ENCODE measurements at regions not wholly inside any gene's neighbourhood (a gene's known extent, or its start where the extent isn't known, plus 50 kb on each side); places are given as distances from the start of the nearest gene placed in this dataset.

DNA sequence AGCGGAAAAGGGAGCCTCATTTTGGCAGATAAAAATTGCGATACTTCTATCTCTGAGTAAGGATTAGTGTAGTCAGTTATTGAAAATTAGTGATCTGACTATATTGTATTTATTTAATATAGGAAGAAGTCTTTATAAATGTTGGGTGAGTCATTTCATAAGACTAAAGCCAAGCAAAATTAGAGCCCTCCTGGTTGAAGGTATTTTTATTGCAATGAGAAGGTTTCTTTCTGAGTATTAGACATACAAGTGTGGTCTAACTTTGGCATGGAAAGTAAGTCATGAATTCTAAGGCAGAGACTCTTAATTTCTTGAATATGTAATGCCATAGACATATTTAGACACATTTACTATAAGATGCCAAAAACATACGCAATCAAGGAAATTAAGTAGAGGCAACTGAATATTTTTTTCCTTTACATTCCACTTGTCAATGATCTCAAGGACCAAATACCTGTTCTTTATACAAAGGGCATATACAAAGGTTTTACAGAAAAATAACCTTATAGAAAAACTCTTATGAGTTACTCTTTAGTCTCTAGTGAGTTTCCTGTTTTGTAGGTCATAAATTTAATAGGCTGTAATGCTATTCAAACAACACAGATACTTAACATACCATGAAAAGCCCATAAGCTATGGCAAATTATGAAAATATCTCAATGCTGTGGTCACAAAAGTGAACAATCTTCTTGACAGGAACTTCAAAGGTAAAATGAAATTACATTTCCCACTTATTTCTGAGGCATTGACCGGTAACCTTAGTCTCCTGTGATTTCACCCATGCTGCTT, 156.6 kb upstream of the BTG1 start:
- TF ChIP-seq GATA3 (IDR thresholded peaks at IDR 0.05; ENCODE audit: low read depth, low read length) = no peak

DNA sequence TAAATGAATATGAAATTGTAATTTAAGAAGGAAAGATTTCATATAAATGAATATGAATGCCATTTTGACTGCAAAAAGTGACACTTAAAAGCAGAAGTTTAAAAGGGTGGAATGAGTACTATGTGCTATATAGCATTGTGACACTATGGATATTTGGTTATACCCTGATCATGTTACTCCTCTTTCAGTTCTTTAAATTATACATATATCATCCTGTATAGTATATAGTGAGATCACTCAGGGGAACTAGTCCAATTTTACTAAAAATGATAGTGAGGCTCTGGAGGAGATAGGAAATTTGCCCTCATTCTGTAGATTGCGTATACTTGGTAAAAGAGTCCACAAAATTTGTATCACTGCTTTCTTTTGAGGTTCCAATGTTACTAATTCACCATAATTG, 155.7 kb upstream of the BTG1 start:
- no peak for TF ChIP-seq GATA2 (IDR thresholded peaks at IDR 0.05; ENCODE audit: low read depth, low read length)
- TF ChIP-seq GATA3 (IDR thresholded peaks at IDR 0.05; ENCODE audit: low read depth, low read length) = no peak

- TF ChIP-seq GATA2 (IDR thresholded peaks at IDR 0.05; ENCODE audit: low read depth, low read length) = no peak
- no peak for TF ChIP-seq GATA3 (IDR thresholded peaks at IDR 0.05; ENCODE audit: low read depth, low read length)
Measured at GRCh38 chr12:92300777-92301176, 155.1 kb upstream of the BTG1 start.

DNA sequence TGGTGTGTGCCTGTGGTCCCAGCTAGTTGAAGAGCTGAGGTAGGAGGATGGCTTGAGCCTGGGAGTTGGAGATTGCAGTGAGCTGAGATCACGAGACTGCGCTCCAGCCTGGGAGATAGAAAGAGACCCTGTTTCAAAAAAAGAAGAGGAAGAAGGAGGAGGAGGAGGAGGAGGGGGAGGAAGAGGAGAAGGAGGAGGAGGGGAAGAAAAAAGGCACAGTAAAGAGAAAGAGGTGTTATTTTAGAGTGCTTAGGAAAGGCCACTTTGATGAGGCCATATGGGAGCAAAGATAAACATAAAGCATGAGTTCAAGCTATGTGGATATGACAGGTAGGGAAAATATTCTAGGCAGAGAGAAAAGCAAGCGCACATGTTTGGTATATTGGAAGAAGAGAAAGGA, 154.1 kb upstream of the BTG1 start:
- TF ChIP-seq GATA3 (IDR thresholded peaks at IDR 0.05; ENCODE audit: low read depth, low read length) = no peak
- no peak for TF ChIP-seq GATA2 (IDR thresholded peaks at IDR 0.05; ENCODE audit: low read depth, low read length)

DNA sequence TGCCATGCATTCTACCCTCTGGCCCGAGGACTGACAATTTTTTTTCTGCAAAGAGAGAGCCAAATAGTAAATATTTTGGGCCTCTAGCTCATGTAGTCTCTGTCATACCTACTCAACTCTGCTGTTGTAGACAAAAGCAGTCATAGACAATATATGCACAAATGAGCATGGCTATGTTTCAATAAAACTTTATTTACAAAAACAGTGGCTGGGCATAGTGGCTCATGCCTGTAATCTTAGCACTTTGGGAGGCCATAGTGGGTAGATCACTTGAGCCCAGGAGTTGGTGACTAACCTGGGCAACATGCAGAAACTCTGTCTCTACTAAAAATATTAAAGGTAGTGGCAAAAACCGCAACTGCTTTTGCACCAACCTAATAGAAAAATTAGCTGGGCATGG, 153.7 kb upstream of the BTG1 start:
- TF ChIP-seq GATA2 (IDR thresholded peaks at IDR 0.05; ENCODE audit: low read depth, low read length) (no peak), GATA3 (IDR thresholded peaks at IDR 0.05; ENCODE audit: low read depth, low read length) (no peak)

DNA sequence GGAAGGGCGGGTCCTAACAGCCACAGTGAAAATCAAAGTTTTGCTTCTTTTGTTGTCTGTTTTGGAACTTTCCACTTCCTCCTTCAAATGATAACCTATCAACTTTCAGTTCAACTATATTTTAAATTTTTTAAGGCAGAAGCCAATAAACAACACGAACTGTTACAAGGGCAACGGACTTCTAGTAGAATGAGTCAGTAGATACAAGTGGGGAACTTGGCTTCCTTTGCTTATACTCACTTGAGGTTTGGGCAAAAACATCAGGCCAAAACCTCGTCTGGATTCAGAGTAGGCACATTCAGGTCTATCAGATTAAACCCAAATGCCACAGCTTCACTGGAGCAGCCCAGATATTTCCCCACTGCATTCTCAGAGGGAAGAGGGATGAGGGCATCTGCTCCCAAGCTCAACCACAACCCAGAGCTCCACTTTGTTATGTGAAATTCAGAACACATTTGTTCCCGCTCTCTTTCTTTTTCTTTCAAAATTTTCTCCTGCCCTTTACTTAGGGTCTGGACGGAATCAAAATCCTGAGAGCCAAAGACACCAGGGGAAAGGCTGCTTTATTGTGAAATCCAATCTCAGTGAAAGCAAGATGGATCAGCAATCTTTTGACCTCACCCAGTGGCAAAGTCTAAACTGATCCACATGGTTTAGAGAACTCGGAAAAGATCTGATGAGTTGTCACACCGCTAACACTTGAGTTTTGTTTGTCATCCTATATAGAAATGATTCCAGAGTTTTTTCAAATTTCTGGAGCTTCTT, 152.5 kb upstream of the BTG1 start:
- TF ChIP-seq GATA2 (IDR thresholded peaks at IDR 0.05; ENCODE audit: low read depth, low read length) (no peak), GATA3 (IDR thresholded peaks at IDR 0.05; ENCODE audit: low read depth, low read length) (no peak)

GRCh38 chr12:92297405-92297804, 151.8 kb upstream of the BTG1 start:
- TF ChIP-seq GATA3 (IDR thresholded peaks at IDR 0.05; ENCODE audit: low read depth, low read length) (no peak), GATA2 (IDR thresholded peaks at IDR 0.05; ENCODE audit: low read depth, low read length) (no peak)

GRCh38 chr12:92295523-92295922, 149.9 kb upstream of the BTG1 start:
- TF ChIP-seq GATA2 (IDR thresholded peaks at IDR 0.05; ENCODE audit: low read depth, low read length) (no peak), GATA3 (IDR thresholded peaks at IDR 0.05; ENCODE audit: low read depth, low read length) (no peak)

GRCh38 chr12:92294676-92295440, 149.2 kb upstream of the BTG1 start:
- no peak for TF ChIP-seq GATA3 (IDR thresholded peaks at IDR 0.05; ENCODE audit: low read depth, low read length)
- no peak for TF ChIP-seq GATA2 (IDR thresholded peaks at IDR 0.05; ENCODE audit: low read depth, low read length)

DNA sequence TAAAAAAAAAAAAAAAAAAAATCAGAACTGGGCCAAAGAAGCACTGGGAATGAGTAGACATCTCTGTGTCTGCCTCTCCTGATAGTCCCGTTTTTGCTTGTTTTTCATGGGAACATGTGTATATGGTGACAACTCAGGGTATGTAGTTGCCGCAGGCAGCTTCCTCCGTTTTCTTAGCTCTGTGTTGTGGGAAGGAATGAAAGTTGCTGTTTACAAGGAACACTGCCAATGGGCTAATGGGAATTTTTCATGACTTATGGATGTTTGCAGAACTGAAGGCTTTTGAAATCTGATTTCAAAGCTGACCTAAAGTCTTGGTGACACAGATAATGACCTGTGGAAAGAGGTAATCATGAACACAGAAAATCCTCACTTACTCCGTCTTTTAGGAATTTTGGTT, 146.4 kb upstream of the BTG1 start:
- no peak for TF ChIP-seq GATA2 (IDR thresholded peaks at IDR 0.05; ENCODE audit: low read depth, low read length)
- no peak for TF ChIP-seq GATA3 (IDR thresholded peaks at IDR 0.05; ENCODE audit: low read depth, low read length)

DNA sequence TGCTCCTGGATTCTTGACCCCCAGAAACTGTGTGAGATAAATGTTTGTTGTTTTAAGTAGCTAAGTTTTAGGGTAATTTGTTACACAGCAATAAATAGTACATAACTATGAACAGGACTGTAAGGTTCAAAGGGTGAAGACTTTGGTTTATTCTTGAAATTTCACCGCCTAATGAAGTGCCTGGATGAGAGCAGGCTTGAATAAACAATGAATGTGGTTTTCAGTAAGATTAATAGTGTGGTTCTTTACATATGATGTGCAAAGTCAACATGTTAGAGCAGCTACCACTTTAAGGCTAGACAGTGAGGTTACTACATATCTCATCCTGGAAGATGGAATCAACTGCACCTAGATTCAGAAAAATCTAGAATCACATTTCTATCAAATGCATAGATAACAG, 145.2 kb upstream of the BTG1 start:
- TF ChIP-seq GATA2 (IDR thresholded peaks at IDR 0.05; ENCODE audit: low read depth, low read length) (no peak), GATA3 (IDR thresholded peaks at IDR 0.05; ENCODE audit: low read depth, low read length) (no peak)

GRCh38 chr12:92290350-92290695, 144.7 kb upstream of the BTG1 start:
- TF ChIP-seq GATA3 (IDR thresholded peaks at IDR 0.05; ENCODE audit: low read depth, low read length) = no peak
- no peak for TF ChIP-seq GATA2 (IDR thresholded peaks at IDR 0.05; ENCODE audit: low read depth, low read length)

DNA sequence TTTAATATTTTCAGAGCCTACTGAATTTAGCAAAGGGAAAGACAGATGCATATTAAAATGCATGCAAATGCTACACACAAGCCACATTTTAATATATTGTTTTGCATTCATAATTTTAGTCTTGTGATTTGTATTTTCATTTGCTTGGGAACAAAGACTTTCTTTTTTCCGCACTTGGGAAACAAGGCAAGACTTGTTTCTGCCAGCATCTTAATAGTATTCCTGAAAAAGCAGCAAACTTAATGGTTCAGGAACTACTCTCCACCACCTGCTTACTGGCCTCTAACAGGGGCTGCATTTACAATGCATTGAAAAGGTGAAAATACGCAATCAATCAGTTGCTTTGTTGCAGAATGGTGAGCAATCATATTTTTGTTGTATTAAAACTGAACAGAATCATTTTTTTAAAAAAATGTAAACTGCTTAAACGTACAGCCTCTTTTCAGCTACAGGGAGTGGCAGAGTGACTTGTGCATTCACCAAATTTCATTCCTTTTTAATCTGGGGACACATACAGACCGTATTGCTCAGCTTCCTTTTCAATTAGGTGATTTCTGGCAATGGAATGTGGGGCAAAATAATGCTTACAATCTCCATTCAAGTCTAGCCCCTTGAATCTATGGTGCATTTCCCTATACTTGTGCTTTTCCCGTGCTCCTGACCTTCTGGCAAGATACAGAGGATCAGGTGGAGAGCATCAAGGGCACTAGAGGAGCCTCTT, 144.1 kb upstream of the BTG1 start:
- TF ChIP-seq GATA2 (IDR thresholded peaks at IDR 0.05; ENCODE audit: low read depth, low read length) = no peak
- no peak for TF ChIP-seq GATA3 (IDR thresholded peaks at IDR 0.05; ENCODE audit: low read depth, low read length)

- no peak for TF ChIP-seq GATA3 (IDR thresholded peaks at IDR 0.05; ENCODE audit: low read depth, low read length)
- no peak for TF ChIP-seq GATA2 (IDR thresholded peaks at IDR 0.05; ENCODE audit: low read depth, low read length)
Measured at GRCh38 chr12:92288561-92288960, 142.9 kb upstream of the BTG1 start.
